ENCODE measurements at regions not wholly inside any gene's neighbourhood (a gene's known extent, or its start where the extent isn't known, plus 50 kb on each side); places are given as distances from the start of the nearest gene placed in this dataset.
"Not testable (repeated sequence)": the region's sequence is repeated elsewhere in the genome, so short reads cannot be mapped to it uniquely, and the experiment has no call there.

DNA sequence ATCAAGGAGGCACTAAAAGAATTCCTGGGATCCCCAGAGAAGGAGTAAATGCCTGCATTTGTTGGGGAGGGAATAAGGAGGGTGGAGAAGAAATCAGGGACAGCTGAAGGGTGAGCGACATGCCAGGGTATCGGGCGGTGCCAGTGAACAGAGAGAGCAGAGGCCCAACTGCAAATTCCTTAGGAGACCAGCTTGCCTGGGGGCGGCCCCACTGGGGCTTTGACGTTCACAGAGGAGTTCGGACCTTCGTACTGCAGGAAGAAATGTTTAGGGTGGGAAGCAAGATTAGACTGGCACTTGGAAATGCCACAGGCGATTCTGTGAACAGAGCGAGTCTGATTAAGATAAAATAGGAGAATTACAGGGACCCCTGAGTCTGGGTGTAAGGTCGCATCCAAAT is 65.1 kb upstream of the FGF3 start:
- DNase-seq (ENCODE audit: low read depth in 3 of 3, low spot score in 2 of 3), result no peak

DNA sequence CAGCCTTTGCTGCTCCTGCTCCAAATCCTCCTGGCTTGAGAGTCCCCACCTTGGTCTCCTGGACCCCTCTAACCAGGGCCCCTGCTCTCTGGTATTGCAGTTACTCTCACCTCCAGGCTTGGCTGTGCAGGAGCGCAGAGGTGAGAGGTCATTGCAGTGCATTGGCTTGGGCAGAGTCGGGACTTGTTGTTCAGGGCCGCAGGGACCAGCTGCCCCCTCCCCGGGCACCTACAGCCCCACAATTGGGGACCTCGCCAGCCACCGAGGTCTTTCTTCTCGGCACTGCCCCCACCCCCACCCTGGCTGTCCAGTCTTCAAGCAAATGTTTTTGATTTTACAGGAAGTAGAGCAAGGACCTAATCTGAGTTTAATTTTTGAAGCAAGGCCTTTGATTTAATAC is 65.5 kb upstream of the FGF3 start:
- no peak for DNase-seq (ENCODE audit: low read depth in 3 of 3, low spot score in 2 of 3)

DNA sequence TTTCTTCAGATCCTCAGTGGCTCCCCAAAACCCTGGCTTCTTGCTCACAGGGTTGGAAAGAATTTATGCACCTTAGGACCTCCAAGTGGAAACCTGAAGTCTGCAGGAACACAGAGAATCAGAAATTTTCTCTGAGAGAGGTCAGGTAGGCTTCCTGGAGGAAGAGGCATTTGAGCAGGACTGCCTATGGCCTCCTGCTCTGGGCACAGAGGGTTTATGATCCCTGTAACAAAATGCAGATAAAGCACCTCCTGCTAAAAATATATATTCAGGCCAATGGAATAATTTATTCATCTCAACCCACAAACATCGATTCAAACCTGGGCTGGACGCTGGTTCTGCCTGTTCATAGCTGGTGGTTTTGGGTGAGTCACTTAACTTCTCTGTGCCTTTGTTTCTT is 68.1 kb upstream of the FGF3 start:
- no peak for DNase-seq (ENCODE audit: low read depth in 3 of 3, low spot score in 2 of 3)

DNA sequence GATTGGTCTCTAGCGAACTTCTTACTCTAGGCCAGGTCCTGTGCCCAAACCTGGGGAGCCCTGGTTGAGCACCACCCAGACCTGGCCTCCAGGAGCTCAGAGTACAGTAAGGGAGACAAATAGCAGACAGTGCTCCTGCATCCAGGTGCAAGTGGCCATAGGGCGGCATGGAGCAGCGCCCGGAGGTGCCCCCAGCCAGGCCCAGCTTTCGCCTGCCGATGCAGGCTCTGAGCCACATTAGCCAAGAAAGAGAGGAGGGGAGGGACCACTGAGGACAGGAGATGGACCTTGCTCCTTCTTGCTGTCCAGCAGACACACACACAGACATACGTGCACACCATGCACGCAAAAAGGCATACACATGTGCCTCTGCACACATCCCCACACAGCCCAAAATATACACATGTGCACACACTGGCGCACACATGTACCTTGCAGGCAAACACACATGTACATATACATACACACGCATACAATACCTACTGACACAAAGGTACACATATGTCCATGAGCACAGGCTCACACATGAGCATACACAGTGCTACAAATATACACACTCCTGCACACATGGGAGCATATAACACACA is 68.7 kb upstream of the FGF3 start:
- DNase-seq (ENCODE audit: low read depth in 3 of 3, low spot score in 2 of 3), result no peak

DNA sequence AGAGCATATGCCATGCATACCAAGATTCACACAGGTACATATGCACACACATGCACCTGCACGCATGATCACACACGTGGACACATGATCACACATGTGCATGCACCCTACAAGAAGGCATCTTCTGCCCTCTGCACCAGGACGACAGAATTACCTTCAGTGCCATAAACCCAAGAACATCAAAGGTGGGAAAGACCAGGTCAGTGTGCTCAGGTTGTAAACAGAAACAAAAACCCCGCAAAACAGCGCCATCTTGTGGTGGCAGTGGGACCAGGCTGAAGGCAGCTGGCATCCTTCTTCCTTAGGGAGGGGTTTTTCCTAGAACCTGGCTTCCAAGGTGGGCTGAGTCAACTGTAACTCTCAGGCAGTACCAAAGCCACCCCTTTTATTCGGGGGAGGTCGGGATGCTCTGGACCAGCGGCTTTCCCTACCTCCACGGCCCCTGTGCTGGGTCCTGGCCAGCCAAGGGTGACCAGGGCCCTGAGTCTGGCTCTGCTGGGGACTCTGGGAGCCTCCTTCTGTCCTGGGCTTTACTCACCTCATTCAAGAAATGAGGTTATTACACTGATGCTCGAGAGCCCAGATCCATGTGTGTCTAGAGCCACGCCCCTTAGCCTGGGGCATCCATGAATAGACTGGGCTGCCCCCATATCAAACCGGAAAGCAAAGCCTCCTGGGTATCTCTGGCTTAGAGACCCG is 69.4 kb upstream of the FGF3 start:
- peak; percentile 47 to 62 (median 61) for DNase-seq (ENCODE audit: low read depth in 3 of 3, low spot score in 2 of 3)

DNA sequence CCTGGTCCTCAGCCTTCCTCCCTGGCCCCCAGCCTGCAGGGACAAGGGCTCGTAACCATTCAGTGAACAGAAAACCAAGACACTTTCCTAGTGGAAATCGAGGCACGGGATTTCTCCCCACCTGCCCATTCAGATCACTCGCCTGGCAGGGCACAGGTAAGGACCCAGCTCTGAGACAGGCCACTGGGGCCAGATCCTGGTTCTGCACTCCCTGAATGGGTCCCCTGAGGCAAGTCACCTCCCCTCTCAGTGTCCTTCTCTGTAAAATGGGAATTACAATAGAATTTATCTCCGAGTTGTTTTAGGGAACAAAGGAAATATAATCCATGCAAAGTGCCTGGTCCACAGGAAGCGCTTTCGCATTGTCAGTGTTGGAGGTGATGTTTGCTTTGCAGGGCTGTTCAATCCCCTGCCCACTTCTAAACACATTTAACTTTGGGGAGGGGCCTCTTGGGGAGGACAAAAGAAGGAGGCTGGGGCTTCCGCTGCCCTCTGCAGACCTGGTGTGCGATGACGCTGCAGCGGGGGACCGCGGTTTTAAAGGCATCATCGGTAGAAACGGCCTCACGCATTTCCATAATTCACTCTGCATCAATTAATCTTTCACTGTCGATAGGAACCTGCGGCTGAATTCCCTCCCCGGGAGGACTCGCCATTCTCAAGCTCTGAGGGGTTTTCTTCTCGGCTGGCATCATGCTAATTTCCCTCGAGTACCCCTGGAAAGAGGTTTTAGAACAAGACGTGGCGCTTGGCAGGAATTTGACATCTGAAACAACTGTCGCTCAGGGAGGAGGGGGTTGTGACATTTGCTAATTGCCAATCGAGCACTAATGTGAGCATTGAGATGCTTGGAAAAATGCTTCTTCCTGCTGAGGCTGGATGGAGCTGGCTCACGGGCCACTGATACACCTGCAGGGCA is 70.4 kb upstream of the FGF3 start:
- DNase-seq (ENCODE audit: low read depth in 3 of 3, low spot score in 2 of 3), result no peak

DNA sequence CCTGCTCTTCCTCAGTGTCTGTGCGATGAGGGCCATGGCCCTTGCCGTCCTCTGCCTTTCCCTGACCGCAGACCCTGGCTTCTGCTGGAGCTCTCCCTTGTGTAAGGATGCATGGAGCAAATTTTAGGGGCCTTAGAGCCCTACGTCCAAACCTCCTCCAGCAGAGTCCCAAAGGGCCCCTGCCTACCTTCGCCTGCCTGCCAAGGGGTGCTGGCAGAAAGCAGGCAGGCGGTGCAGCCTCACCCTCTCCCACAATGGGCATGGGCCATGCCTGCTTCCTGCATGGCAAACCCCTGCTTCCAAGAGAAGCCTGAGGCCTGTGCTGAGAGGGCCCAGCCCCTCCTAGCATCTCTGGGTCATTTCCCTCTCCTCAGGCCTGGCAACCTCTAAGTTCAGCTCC is 71.3 kb upstream of the FGF3 start:
- no peak for DNase-seq (ENCODE audit: low read depth in 3 of 3, low spot score in 2 of 3)

DNA sequence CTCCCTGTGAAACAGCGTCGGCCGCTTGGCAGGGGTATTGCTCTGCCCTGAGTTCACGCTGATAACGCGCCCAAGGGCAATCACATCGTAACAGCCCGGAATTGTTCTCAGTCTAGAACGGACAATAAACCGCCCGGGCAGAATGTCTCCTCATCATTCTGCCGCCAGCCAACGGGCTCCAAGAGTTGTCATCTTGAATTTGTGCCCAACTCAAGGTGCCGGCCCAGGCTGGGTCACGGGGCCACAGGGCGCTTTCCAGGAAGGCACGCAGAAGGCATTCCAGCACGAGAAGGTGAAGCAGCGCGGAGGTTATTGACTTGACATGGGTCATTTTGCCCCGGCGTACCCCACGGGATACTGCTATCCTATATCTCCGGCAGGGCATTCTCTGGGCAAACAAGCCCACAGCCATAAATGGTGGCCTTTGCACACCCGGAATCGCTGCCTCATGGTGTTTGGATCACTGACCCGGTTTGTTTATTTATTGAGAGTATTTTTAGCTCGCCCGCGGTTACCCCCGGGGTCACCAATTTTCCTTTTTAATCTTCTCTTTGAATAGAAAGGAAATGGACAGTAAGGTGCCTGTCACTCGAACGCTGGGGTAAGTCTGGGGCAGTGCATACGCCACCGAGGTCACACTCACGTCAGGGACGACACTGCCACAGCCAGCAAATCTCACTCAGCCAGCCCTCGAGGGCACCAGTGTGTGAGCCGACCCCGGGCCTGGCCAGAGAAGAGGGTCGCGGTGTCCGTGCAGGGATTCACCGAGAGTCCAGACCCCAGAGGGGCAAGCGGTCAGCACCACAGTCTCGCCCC is 72.4 kb upstream of the FGF3 start:
- no peak for DNase-seq (ENCODE audit: low read depth in 3 of 3, low spot score in 2 of 3)

DNA sequence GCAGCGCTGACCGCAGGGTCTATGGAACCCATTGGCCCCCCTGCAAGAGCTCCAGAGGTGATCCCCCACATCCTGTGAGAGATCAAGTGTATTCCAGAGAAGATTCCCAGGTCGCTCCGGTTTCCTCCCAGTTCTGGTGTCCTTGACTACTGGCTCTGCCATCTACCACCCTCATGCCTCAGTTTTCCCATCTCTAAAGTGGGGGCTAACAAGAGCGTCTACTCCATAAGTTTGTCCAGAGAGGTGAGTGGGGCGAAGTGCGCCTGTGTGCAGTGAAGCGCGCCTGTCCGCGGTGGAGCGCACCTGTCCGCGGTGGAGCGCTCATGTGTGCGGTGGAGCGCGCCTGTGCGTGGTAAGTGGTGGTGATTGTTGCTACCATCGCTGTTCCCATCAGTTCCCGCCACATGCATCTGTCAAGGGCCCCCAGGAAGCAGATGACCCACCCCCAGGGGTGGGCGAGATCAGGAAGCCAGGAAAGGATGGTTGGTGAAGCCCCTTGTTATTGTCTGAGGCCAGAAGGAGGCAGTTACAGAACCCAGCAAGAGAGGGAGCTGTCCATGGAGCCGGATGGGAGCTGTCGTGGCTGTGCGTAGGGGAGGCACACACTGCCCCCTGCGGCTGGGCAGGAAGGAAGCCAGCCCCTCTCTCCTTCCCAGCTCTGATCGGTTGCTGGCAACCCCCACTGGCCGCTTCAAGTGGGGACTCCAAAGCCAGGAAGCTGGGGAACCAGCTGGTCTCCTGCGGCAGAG is 73.2 kb upstream of the FGF3 start:
- no peak for DNase-seq (ENCODE audit: low read depth in 3 of 3, low spot score in 2 of 3)

DNA sequence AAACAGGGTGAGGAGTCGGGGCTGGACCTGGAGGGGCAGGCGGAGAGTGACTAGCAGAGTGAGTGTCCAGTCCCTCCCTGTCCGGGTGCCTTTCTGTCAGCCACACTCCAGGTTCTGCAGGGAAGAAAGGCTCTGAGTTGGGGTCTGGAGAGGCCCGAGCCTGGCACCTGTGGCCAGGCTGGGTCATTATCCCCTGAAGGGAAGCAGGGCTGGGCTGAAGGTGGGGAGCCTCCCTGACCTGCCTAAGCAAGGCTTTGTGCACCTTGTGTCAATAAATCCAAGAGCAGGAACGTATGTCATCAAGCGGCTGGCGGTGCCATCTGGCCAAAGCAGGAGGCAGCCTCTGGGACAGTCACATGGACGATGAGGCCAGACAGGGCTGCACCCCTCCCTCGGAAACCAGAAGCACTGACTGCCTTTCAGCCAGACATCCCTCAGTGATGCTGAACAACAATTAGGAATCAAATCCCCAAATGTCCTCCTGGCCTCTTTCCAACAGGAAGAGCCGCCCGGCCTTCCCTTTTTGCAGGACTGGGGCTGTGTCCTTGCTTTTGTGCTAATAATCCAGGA is 73.9 kb upstream of the FGF3 start:
- DNase-seq (ENCODE audit: low read depth in 3 of 3, low spot score in 2 of 3), result no peak

DNA sequence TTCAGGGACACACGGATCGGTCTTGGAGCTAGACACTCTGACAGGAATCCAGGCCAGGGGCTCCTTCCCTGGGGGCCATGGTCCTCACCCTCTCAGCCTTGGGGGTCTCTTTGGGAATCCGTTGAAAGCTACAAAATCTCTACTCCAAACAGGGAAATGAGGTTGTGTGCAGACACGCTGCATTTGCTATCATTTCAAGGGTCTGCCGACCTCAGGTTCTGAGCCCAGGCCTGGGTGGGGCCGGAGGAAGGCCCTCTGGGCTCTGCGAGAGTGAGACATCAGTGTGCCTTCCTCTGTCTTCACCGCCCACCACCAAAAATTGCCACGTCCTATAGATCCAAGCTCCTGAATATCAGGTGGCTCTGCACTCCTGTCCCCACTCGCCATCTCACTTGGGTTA is 74.4 kb upstream of the FGF3 start:
- DNase-seq (ENCODE audit: low read depth in 3 of 3, low spot score in 2 of 3), result no peak

DNA sequence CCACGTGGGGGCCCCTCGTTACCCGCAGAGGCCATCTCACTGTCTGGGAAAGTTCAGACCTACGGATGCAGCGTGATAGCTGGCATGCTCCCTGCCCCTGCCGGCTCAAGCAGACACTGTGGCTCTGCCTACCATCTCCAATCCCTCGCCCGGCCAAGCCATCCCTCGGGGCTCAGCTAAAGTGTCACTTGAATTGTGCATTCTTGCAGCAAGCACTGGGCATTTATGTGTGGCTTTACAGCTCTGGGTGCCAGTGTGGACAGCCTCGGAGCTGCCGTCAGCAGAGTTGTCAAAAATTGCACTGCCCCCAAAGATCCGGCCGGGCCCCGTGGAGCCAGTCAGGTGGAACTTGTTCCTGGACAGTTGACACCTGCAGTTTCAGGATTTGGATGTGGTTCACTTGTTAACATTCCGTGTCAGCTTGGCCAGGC is 75.0 kb upstream of the FGF3 start:
- no peak for DNase-seq (ENCODE audit: low read depth in 3 of 3, low spot score in 2 of 3)

DNA sequence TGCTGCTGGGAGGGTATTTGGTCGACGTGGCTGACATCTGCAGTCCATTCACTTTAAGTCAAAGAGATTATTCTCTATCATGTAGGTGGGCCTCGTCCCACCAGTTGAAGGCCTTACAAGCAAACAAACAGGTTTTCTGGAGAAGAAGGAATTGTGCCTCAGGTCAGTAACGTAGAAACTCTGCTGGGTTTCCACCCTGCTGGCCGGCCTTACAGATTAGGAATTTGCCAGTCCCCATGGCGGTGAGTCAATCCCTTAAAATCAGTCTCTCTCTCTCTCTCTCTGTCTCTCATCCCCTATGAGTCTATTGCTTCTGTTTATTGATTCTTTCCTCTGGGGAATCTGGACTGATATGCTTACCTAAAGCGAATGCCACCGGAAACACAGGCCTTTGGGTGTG is 75.4 kb upstream of the FGF3 start:
- DNase-seq (ENCODE audit: low read depth in 3 of 3, low spot score in 2 of 3), result no peak

DNA sequence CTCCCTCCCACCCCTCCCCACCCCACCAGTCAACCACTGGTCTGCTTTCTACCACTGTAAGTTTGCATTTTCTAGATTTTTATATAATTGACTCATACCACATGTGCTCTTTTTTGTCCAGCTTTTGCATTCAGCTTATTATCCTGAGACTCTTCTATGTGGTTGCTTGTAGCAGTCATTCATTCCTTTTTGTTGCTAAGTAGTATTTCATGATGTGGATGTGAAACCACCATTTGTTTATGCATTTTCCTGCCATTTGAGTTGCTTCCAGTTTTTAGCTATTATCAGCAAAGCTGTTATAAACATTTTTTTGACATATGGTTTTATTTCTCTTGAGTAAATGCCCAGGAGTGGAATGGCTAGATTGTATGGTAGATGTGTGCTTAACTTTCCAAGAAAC is 77.0 kb upstream of the FGF3 start:
- no peak for DNase-seq (ENCODE audit: low read depth in 3 of 3, low spot score in 2 of 3)

DNA sequence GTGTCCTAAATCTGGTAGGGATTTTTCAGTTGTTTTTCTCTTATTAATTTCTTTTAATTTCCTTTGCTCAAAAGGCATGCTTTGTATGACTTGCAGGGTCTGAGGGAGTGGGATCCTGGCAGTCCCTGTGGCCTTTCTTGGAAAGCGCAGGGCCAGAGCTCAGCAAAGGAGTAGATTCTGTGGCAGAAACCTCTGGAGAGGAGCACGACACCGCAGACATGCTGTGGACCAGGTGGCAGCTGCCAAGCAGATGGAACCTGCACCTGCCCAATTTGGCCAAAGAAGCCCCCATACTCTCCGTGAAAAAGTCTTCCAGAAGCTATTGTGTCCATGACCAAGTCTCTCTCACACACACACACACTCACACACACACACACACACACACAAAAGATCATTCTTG is 78.9 kb upstream of the FGF3 start:
- DNase-seq (ENCODE audit: low read depth in 3 of 3, low spot score in 2 of 3), result no peak

DNA sequence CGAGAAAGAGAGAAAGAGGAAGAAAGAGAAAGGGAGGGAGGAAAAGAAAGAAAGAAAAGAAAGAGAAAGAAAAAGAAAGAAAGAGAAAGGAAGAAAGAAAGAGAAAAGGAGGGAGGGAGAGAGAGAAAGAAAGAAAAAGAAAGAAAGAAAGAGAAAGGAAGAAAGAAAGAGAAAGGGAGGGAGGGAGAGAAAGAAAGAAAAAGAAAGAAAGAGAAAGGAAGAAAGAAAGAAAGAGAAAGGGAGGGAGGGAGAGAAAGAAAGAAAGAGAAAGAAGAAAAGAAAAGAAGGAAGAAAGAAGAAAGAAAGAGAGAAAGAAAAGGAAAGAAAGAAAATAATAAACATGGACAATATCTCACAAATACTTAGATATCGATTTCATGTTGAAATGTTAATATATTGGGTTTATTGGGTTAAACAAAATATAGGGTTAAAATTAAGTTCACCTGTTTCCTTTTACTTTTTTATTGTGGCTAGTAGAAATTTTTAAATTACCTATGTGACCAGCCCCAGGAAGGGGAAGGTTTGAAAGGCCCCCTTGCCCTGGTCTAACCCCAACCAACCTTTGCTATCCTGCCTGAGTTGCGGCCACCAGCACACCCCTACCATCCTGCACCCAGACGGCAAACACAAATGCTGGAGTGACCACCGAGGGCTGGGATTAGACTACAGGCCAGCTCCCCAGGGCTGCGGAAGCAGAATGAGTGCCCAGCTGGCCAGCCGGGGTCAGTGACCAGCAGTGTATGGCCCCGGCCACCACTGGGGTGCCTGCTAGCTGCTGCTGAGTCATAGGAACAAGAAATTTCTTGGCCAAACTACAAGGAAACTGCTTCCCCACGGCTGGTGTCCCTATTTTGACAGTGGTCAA is 81.0 kb upstream of the FGF3 start:
- no peak for DNase-seq (ENCODE audit: low read depth in 3 of 3, low spot score in 2 of 3)

DNA sequence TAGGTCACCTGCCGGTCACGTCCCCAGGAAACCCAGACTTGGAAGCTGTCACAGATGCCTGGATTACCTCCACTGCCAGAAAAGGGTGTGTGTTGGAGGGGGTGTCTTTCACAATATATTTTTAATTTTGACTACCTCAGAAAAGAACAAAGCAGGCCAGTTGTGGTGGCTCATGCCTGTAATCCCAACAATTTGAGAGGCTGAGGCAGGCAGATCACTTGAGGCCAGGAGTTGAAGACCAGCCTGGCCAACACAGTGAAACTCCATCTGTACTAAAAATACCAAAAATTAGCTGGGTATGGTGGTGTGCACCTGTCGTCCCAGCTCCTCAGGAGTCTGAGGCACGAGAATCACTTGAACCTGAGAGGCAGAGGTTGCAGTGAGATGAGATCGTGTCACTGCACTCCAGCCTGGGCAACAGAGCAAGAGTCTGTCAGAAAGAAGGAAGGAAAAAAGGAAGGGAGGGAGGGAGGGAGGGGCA is 81.6 kb upstream of the FGF3 start:
- not testable (repeated sequence) for DNase-seq (ENCODE audit: low read depth in 3 of 3, low spot score in 2 of 3)

DNA sequence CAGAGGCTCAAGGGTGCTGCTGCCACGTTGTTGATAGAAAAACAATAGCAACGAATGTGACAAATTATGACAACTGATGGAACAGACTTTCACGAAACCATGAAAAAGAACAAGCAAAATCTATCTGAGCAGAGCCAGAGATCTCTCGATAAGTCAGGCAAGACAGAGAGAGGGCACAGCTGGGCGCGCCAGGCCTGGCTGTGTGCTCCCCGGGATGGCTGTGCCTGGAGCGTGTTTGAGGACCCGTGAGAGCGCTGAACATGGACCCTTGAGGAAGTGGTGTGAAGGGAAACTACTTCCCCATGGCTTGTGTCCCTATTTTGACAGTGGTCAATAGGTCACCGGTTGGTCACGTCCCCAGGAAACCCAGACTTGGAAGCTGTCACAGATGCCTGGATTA is 83.1 kb upstream of the FGF3 start:
- DNase-seq (ENCODE audit: low read depth in 3 of 3, low spot score in 2 of 3), result no peak

DNA sequence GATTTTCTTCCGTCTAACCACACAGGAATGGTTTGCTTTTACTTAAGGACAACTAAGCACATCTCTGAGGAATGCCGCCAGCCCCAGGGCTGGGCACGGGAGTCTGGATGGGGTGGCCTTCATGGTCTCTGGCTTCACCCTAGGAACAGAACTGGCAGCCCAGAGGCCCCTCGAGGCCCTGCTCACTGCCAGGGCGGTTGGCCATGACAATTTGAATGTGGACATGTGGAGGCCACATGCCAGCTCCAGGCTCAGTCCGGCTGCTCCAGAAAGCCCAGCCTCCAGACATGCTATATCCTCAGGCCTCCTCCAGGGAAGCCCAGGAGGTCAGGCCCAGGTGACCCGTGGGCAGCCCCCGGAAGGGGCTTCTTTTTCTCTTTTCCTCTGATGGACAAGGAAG is 84.0 kb upstream of the FGF3 start:
- DNase-seq (ENCODE audit: low read depth in 3 of 3, low spot score in 2 of 3), result no peak
